Stimulated activated CD4-positive, alpha-beta T cell treated with anti-CD3 and anti-CD28 coated beads, Interleukin-1b, Interleukin-23, amount 100 ng/mL, for 24 hours (primary cell): ENCODE measurements at regions not wholly inside any gene's neighbourhood (a gene's known extent, or its start where the extent isn't known, plus 50 kb on each side); places are given as distances from the start of the nearest gene placed in this dataset.
"Not testable (repeated sequence)": the region's sequence is repeated elsewhere in the genome, so short reads cannot be mapped to it uniquely, and the experiment has no call there.

ENCODE experiments used
- DNase-seq, 4 experiments: peaks; one replicate each; pipeline ENCODE4 v3.0.0-alpha.2; 2020; ENCODE audit warnings: low read depth in 4 of 4, low spot score in 1 of 4

DNA sequence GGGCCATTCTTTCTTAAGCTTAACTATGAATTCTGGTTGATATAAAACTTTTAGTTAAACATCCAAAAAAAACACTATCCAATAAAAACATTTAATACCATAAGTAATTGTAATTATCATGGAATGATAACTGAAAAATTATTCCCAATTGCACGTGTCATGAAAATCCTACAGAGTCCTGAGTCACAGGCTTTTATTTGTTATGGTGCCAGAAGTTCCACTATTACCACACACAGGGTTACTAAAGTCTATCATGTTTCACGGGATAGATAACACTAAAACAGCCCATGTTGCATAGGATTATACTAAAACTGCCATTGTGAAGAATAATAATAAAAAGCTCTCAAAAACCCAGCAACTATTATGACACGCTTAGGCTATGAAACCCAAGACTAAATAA is 1381.8 kb downstream of the EFNA5 start:
- no peak for DNase-seq

GRCh38 chr5:106277540-106278096 is 1393.1 kb downstream of the EFNA5 start:
- DNase-seq = no peak

GRCh38 chr5:106269252-106269843 is 1401.4 kb downstream of the EFNA5 start:
- DNase-seq = no peak

GRCh38 chr5:106267256-106267655 is 1403.5 kb downstream of the EFNA5 start:
- no peak for DNase-seq

DNA sequence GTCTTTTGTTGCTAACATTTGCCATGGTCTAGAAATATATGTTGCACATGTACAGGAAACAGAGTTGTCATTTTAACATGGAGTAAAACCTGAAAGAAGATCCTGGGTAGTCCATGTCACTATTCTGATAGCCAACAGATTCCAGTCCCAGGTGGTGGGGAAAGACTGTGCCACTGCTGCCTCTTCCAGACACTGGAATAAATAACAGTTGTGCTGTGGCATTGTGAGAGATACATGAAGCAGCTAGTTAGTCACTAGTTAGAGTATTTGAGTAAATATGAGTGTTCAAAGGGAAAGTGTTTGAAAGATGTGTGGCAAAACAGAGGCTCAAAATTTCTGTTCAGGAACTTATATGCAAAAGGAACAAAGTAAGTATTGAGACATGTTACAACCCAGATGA is 1408.3 kb downstream of the EFNA5 start:
- no peak for DNase-seq

- not testable (repeated sequence) for DNase-seq
These were observed 1411.2 kb downstream of the EFNA5 start for GRCh38 chr5:106259431-106260090.

DNA sequence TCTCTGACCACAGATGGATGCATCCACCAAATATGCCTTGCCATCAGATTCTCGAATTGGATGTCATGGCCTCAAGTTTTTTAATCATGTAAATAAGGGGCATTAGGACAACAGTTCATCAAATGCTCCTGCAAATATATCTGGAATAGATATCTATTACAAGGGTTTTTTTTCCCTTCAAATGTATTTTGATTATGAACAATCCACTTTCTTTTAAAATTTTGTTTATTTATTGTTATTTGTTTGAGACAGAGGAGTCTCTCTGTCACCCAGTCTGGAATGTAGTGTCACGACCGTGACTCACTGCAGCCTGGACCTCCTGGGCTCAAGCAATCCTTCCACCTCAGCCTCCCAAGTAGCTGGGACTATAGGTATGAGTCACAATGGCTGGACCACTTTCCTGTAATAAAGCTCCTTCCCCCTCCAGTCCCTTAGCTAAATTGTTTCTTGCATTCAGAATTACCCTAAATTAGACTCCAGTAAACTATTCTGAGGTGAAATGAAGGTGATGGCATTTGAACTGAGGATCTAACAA is 1412.1 kb downstream of the EFNA5 start:
- DNase-seq = no peak

GRCh38 chr5:106254784-106255183 is 1416.0 kb downstream of the EFNA5 start:
- DNase-seq = no peak

DNA sequence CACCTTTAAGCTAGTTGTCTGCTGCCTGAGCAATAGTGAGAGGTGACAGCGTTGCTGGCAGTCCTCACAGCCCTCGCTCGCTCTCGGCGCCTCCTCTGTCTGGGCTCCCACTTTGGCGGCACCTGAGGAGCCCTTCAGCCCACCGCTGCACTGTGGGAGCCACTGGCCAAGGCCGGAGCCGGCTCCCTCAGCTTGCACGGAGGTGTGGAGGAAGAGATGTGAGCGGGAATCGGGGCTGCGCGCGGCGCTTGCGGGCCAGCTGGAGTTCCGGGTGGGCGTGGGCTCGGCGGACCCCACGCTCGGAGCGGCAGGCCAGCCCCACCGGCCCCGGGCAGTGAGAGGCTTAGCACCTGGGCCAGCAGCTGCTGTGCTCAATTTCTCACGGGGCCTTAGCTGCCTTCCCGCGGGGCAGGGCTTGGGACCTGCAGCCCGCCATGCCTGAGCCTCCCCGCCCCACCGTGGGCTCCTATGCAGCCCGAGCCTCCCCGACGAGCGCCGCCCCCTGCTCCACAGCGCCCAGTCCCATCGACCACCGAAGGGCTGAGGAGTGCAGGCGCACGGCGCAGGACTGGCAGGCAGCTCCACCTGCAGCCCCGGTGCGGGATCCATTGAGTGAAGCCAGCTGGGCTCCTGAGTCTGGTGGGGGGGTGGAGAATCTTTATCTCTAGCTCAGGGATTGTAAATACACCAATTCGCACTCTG is 1424.5 kb downstream of the EFNA5 start:
- DNase-seq = not testable (repeated sequence)

DNA sequence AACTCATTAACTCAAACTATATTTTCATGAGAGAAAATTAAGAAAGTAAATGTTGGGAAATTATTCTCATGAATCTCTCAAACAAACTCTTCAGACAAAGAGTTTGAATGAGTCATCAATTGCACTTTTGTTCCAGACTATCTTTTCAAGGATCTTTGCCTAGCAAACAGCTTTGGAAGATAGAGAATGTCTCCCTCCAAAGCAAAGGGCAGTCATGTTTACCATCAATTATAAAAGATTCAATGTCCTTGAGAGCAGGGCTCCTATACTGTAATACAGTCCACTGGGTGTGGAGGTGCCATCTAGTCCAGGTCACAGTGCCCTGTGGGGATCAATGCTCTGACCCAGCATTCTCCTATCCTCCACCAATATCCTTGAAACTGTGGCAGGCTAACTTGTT is 1429.3 kb downstream of the EFNA5 start:
- no peak for DNase-seq

DNA sequence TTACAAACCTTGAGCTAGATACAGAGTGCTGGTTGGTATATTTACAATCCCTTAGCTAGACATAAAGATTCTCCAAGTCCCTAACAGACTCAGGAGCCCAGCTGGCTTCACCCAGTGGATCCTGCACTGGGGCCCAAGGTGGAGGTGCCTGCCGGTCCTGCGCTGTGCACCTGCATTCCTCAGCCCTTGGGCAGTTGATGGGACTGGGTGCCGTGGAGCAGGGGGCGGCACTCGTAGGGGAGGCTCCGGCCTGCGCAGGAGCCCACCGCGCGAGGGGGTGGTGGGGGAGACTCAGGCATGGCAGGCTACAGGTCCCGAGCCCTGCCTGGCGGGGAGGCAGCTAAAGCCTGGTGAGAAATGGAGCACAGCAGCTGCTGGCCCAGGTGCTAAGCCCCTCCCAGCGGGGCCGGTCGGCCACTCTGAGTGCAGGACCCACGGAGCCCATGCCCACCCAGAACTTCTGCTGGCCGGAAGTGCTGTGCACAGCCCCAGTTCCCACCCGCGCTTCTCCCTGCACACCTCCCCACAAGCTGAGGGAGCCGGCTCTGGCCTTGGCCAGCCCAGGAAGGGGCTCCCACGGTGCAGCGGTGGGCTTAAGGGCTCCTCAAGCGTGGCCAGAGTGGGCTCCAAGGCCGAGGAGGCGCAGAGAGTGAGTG is 1464.7 kb downstream of the EFNA5 start:
- no peak for DNase-seq

- DNase-seq = no peak
These were observed 1468.7 kb downstream of the EFNA5 start for GRCh38 chr5:106202035-106202434.

- DNase-seq = no peak
These were observed 1469.8 kb downstream of the EFNA5 start for GRCh38 chr5:106200971-106201370.

- no peak for DNase-seq
These were observed 1474.9 kb downstream of the EFNA5 start for GRCh38 chr5:106195679-106196474.

DNA sequence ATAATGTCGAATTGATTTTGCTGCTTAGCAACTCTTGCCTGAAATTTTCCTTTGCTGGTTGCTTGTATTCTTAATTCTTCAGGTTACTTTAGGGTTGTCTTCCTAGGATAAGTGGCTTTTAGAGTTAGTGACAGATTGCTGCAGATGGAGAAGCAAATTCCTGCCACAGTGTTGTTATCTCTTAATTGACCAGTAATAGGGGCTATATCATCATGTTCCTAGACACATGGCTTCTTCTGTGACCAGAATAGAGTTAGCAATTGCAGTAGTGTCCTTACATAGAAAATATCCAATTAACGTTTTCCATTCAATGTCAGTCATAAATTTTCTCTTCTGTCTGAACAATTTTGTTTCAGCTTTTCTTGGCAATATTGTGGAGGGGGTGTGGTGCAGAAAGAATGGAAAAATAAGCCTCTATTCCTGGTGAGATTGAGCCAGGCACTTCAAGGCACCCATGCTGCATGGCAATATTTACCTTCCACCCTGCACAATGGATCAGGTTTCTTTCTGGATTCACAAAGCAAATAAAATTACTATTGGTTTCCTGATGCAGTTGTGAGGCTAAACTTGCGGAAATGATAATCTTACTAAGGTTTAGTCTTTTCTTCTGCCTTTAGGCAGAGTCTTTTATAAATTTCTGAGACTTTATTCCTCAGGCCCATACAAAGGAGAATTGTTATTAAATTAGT is 1481.5 kb downstream of the EFNA5 start:
- DNase-seq = no peak

DNA sequence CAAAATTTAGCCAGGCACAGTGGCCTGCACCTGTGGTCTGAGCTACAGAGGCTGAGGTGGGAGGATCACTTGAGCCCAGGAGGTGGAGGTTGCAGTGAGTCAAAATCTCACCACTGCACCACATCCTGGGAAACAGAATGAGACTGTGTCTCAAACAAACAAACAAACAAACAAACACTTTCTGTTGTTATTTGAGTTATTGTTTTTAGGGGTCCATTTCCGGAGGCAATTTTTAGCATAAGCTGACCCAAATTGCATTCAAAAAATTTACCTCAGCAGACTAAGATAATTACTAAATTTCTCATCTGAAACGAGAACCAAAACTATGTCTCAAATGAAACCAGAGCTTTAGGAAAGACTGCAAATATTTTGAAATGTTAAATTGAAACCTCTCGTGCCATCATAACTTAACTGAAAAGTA is 1485.1 kb downstream of the EFNA5 start:
- no peak for DNase-seq

DNA sequence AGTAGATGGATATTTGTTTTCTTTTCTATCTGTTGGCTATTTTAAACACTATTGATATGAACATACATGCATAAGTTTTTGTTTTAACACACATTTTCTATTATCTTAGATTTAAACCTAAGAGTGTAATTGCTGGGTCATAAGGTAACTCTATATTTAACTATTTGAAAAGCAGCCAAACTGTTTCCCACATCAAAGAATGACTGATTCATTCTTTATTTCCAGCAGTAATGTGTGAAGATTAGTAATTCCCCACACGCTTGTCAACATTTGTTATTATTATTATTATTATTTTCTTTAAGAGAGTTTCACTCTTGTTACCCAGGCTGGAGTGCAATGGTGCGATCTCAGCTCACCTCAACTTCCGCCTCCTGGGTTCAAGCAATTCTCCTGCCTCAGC is 1495.8 kb downstream of the EFNA5 start:
- DNase-seq = no peak

- no peak for DNase-seq
These were observed 1497.8 kb downstream of the EFNA5 start for GRCh38 chr5:106172681-106173532.

GRCh38 chr5:106171708-106172107 is 1499.0 kb downstream of the EFNA5 start:
- no peak for DNase-seq
